ENCODE measurements at regions not wholly inside any gene's neighbourhood (a gene's known extent, or its start where the extent isn't known, plus 50 kb on each side); places are given as distances from the start of the nearest gene placed in this dataset.

DNA sequence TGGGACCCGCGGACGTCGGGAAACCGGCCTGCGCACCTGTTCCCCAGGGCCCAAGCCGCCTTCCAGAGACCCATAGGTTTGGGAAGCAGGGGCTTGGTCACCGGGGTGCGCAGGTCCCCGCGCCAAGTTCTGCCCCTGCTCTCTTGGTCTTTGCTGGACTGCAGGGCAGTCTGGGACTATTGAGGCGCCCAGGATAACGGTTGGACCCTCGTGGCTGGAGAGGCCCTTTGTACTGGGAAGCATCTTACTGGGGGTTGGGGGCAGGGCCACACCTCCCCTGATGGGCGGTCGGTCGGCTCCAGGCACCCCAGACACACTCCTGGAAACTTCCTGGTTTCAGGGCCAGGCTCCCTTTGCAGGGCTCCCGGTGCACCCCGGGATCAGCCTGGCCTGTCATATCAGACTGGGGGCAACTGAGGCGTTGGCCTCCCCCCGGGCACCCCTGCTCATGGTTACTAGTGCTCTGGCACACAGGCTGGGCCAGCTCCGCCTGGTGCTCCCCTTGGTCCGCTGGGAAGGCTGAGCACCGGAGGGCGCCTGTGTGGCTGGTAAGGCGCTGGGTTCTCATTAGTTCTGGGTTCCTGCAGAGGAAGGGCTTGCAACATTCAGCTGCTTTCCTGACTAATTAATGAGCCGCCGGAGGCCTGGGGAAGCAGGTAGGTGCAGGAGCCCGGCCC lies 1250.5 kb downstream of the BRD1 start:
- no peak for DNase-seq (ENCODE audit: low read depth)

- DNase-seq (ENCODE audit: low read depth): no peak
Observed at GRCh38 chr22:48576333-48577013, 1251.2 kb downstream of the BRD1 start.

GRCh38 chr22:48575618-48576332 lies 1251.9 kb downstream of the BRD1 start:
- no peak for DNase-seq (ENCODE audit: low read depth)

DNA sequence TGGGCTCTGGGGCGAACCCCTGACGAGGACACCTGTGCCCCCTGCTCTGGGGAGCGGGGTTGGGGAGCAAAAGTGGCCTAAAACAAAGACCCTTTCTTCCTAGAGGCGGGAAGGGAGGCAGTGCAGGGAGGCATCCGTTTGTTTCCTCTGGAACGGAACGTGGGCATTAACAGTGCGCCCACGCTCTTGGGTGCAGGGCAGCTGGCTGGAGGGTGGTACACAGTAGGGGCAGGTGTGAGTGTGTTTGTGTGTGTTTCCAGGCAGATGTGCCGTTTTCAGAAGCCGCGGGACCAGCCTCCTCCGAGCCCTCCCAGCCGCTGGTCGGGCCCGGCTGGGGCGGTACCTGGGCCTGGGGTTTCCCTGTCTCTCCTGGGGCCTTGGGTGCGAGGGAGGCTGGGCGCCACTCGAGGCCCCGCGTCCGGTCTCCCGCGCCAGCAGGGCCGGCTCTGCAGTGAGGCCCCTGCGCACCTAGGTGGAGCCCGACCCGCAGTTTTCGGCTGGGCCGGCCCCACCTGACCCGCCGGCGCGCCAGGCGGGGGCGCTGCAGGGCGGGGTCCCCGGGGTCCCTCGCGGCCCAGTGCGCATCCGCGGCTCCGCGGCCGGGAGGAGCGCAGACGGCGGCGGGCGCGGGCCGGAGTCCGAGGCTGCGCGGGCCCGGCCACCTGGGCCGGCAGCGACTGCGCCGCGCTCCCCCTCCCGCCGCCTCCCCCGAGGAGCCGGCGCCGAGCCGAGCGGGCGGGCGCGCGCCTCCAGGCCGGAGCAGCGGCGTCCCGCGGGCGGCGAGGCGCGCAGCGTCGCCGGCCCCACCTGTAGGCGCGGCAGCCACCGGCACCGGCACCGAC lies 1252.7 kb downstream of the BRD1 start:
- no peak for DNase-seq (ENCODE audit: low read depth)

GRCh38 chr22:48573766-48574165 lies 1253.9 kb downstream of the BRD1 start:
- DNase-seq (ENCODE audit: low read depth): no peak

GRCh38 chr22:48572951-48573350 lies 1254.7 kb downstream of the BRD1 start:
- no peak for DNase-seq (ENCODE audit: low read depth)

DNA sequence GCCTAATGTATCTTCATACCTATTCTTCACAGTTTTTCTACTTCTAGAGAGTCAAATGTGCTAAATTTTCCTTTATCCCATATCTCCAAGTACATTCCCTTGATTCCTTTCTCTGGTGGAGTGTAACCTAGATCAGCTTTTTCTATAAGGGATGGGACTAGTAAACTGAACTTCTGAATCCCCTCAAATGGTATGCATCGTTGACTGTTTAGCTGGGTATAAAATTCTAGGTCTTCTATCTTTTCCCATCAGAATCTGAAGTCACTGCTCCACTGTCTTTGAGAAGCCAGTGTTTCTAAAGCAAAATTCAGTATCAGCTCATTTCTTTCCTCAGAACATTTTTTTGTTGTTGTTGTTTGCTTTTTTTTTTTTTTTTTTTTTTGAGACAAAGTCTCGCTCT lies 1256.8 kb downstream of the BRD1 start:
- DNase-seq (ENCODE audit: low read depth): no peak

- no peak for DNase-seq (ENCODE audit: low read depth)
Observed at GRCh38 chr22:48569476-48570233, 1258.0 kb downstream of the BRD1 start.

GRCh38 chr22:48568736-48569330 lies 1258.8 kb downstream of the BRD1 start:
- no peak for DNase-seq (ENCODE audit: low read depth)

GRCh38 chr22:48567213-48567975 lies 1260.3 kb downstream of the BRD1 start:
- DNase-seq (ENCODE audit: low read depth): no peak

DNA sequence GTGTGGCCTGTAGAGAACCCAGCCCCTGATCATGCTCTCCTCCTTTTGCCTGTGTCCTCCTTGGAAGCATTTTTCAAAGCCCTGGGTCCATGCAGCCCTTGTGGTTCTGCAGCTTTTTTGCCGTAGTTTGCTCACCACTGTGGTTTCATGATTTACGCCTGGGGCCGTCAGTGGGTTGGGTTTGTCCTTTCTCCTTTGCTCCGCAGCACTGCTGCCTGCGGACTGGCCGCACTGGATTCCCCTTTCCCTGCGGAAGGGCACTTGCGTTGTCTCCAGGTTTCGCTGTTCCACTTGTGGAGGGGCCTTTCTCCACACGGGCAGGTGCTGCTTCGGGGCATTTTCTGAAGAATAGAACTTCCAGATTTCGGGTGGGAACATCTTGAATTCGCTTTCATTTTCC lies 1260.9 kb downstream of the BRD1 start:
- DNase-seq (ENCODE audit: low read depth): no peak

DNA sequence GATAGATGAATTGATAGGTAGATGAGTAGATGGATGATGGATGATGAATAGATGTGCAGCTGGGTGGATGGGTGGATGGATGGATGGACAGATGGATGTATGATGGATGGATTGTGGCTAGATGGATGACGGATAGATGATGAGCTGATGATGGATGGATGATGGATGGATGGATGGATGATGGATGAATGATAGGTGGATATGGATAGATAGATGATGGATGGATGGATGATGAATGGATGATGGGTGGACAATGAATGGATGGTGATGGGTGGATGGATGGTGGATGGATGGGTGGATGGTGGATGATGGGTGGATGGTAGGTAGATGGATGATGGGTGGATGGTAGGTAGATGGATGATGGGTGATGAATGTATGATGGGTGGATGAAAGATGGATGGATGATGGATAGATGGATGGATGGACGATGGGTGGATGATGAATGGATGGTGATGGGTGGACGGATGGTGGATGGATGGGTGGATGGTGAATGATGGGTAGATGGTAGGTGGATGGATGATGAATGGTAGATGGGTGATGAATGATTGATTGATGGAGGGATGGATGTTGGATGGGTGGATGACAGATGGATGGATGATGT lies 1261.7 kb downstream of the BRD1 start:
- no peak for DNase-seq (ENCODE audit: low read depth)

DNA sequence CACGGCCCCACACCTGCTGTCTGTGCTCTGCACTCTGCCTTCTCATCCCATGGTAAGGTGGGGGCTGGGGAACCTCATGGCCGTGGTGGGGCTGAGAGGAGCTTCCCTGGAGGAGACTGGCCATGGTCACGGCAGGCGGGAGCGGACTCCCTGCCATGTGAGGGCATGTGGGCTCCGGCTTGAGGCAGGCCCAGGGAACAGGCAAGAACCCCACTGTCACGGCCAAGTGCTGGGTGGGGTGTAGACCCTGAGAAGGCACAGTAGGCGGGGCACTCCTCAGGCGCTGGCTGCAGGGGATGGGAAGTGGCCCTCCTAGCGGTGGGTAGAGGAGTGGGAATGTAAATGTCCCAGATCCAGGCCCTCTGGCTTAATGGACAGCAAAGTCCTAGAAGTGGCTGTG lies 1262.7 kb downstream of the BRD1 start:
- DNase-seq (ENCODE audit: low read depth): no peak

GRCh38 chr22:48563966-48564330 lies 1263.7 kb downstream of the BRD1 start:
- DNase-seq (ENCODE audit: low read depth): no peak

- no peak for DNase-seq (ENCODE audit: low read depth)
Observed at GRCh38 chr22:48563118-48563965, 1264.3 kb downstream of the BRD1 start.

GRCh38 chr22:48561676-48562075 lies 1266.0 kb downstream of the BRD1 start:
- no peak for DNase-seq (ENCODE audit: low read depth)

DNA sequence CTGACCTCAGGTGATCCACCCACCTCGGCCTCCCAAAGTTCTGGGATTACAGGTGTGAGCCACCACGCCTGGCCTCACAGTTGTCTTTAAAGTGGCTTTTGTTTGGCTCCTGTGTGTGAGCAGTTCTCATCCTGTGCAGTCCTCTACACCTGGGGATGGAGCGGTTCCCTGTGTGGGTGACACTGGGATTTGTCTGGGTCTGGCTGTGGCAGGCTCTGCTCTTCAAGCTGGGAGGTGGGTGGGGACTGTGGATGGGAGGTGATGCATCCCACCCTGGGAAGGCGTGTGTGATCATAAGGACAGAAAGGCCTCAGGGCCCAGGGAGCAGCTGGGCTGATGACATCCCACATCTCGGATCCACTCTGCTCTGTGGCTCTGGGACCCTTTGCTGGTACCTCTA lies 1266.8 kb downstream of the BRD1 start:
- DNase-seq (ENCODE audit: low read depth): no peak

DNA sequence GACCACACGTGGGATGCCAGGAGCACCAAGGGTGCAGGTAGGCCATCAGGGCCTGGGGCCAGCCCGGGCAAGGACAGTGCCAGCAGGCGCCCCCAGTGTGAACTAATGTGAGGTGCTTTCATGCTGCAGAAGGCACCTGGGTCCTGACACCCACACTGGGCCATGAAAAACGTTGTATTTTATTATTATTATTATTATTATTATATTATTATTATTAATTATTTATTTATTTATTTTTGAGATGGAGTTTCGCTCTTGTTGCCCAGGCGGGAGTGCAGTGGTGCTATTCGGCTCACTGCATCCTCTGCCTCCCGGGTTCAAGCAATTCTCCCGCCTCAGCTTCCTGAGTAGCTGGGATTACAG lies 1267.3 kb downstream of the BRD1 start:
- DNase-seq (ENCODE audit: low read depth): no peak

Data from activated T-helper 1 cell treated with Interleukin-2 at 50 U/mL for 16 hours (primary cell).